C4-2B (cell line): ENCODE measurements at regions not wholly inside any gene's neighbourhood (a gene's known extent, or its start where the extent isn't known, plus 50 kb on each side); places are given as distances from the start of the nearest gene placed in this dataset.

Source experiments
- CTCF ChIP-seq: fragments of 450-650 bp; conservative IDR thresholded peaks from 2 replicates; pipeline ENCODE4 v1.5.1; 2017; ENCODE audit warnings: mild to moderate bottlenecking
- ZFX ChIP-seq: fragments of 450-650 bp; IDR thresholded peaks from 2 replicates; pipeline ENCODE4 v1.6.1; 2017

DNA sequence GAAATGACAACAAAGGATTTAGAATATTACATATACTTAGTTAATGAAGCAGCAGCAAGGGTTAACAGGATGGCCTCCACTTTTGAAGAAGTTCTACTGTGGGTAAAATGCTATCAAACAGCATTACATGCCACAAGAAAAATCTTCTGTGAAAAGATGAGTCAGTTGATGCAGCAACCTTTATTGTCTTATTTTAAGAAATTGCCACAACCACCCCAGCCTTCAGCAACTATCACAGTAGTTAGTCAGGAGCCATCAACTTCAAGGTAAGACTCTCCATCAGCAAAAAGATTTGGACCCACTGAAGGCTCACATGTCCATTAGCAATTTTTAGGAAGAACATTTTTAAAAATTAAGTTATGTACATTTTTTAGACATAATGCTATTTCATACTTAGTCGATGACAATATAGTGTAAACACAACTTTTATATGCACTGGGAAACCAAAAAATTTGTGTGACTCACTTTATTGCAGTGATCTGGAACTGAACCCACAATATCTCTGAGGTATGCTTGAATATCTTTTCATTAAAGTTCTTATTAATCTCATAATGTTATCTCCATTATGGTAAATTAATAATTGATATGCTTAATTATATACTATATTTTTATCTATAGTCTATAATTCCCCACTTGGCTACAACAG lies 81.2 kb downstream of the SPCS3 start:
- TF ChIP-seq CTCF (no peak), ZFX (no peak)
